LHCN-M2 (cell line): ENCODE measurements at regions not wholly inside any gene's neighbourhood (a gene's known extent, or its start where the extent isn't known, plus 50 kb on each side); places are given as distances from the start of the nearest gene placed in this dataset.

Experiments
- DNase-seq: peaks from one replicate; pipeline ENCODE4 v3.0.0-alpha.2; 2012; ENCODE audit warnings: low read depth

GRCh38 chr21:35142036-35142815, 93.1 kb upstream of the RUNX1 start:
- DNase-seq, result no peak

GRCh38 chr21:35139382-35139715, 90.2 kb upstream of the RUNX1 start:
- DNase-seq, result peak; percentile 36

GRCh38 chr21:35138665-35139381, 89.7 kb upstream of the RUNX1 start:
- peak; percentile 99 for DNase-seq

- DNase-seq, result peak; percentile 82
Measured at GRCh38 chr21:35136586-35137219, 87.6 kb upstream of the RUNX1 start.

GRCh38 chr21:35136106-35136505, 87.0 kb upstream of the RUNX1 start:
- peak; percentile 51 for DNase-seq

- no peak for DNase-seq
Measured at GRCh38 chr21:35135481-35135880, 86.4 kb upstream of the RUNX1 start.

- DNase-seq, result no peak
Measured at GRCh38 chr21:35134309-35134708, 85.2 kb upstream of the RUNX1 start.

GRCh38 chr21:35128536-35128935, 79.4 kb upstream of the RUNX1 start:
- DNase-seq, result no peak

GRCh38 chr21:35127851-35128250, 78.7 kb upstream of the RUNX1 start:
- no peak for DNase-seq

GRCh38 chr21:35127026-35127425, 77.9 kb upstream of the RUNX1 start:
- peak; percentile 44 for DNase-seq

GRCh38 chr21:35120631-35121180, 71.6 kb upstream of the RUNX1 start:
- no peak for DNase-seq

GRCh38 chr21:35119501-35120047, 70.5 kb upstream of the RUNX1 start:
- DNase-seq, result no peak

GRCh38 chr21:35116777-35117176, 67.7 kb upstream of the RUNX1 start:
- DNase-seq, result no peak

- no peak for DNase-seq
Measured at GRCh38 chr21:35113064-35113463, 64.0 kb upstream of the RUNX1 start.

- DNase-seq, result no peak
Measured at GRCh38 chr21:35111321-35111930, 62.3 kb upstream of the RUNX1 start.

GRCh38 chr21:35108887-35109286, 59.8 kb upstream of the RUNX1 start:
- DNase-seq, result no peak

- DNase-seq, result no peak
Measured at GRCh38 chr21:35107520-35107919, 58.4 kb upstream of the RUNX1 start.

- no peak for DNase-seq
Measured at GRCh38 chr21:35106246-35106835, 57.2 kb upstream of the RUNX1 start.

GRCh38 chr21:35102488-35103371, 53.6 kb upstream of the RUNX1 start:
- no peak for DNase-seq

GRCh38 chr21:35100349-35100811, 51.3 kb upstream of the RUNX1 start:
- DNase-seq, result no peak
